Left ventricle myocardium inferior (tissue), 1 donor: ENCODE measurements at regions not wholly inside any gene's neighbourhood (a gene's known extent, or its start where the extent isn't known, plus 50 kb on each side); places are given as distances from the start of the nearest gene placed in this dataset.

Experiments
- DNase-seq: peaks from one replicate; pipeline ENCODE4 v3.0.0-alpha.2; 2020
- H3K27ac ChIP-seq: fragments of 200-600 bp; replicated peaks from 2 replicates; pipeline ENCODE4 v1.8.0; 2021
- H3K27me3 ChIP-seq: fragments of 200-600 bp; 2 replicates; pipeline ENCODE4 v1.8.0; 2021; ENCODE audit warnings: low read depth
- H3K36me3 ChIP-seq: fragments of 200-600 bp; 2 replicates; pipeline ENCODE4 v1.8.0; 2021
- H3K4me1 ChIP-seq: fragments of 200-600 bp; 2 replicates; pipeline ENCODE4 v1.8.0; 2021
- H3K4me3 ChIP-seq: fragments of 200-600 bp; 2 replicates; pipeline ENCODE4 v1.8.0; 2021; ENCODE audit warnings: mild to moderate bottlenecking, moderate library complexity
- H3K9me3 ChIP-seq: fragments of 200-600 bp; replicated peaks from 2 replicates; pipeline ENCODE4 v1.8.0; 2021
- CTCF ChIP-seq: fragments of 200-600 bp; IDR thresholded peaks from 2 replicates; pipeline ENCODE4 v1.8.0; 2021; ENCODE audit warnings: antibody characterized with exemption, mild to moderate bottlenecking, borderline replicate concordance
- intact Hi-C: fragments of 100-400 bp; cut with micrococcal nuclease; formaldehyde crosslinking; loops from one replicate; pipeline ENCODE4 v1.11.0; 2022
- donor health status: DM: no; HTN: yes; CAD: no; lungs with severe emphysema.

- Histone ChIP-seq H3K27ac (no peak overlapping the region), H3K4me1 (peaks cover 5% of the 10 kb centered on the region), H3K9me3 (no peaks in the 10 kb centered on the region), H3K36me3 (no peaks in the 10 kb centered on the region), H3K27me3 (no peaks in the 10 kb centered on the region), H3K4me3 (no peak overlapping the region)
- TF ChIP-seq CTCF, result no peak
- no peak for DNase-seq
- intact Hi-C loops, result no loop called here
Observed at GRCh38 chr5:171646102-171647042, 139.2 kb upstream of the SMIM23 start.

GRCh38 chr5:171647043-171647903 is 138.3 kb upstream of the SMIM23 start:
- H3K27ac ChIP-seq, result peak overlapping the region; percentile 72
- H3K4me3 ChIP-seq, result no peak overlapping the region
- intact Hi-C loops, result no loop called here
- H3K9me3 ChIP-seq, result no peaks in the 10 kb centered on the region
- DNase-seq, result no peak
- peaks cover 3% of the 10 kb centered on the region for H3K4me1 ChIP-seq
- no peaks in the 10 kb centered on the region for H3K27me3 ChIP-seq
- no peaks in the 10 kb centered on the region for H3K36me3 ChIP-seq
- no peak for TF ChIP-seq CTCF

GRCh38 chr5:171647904-171648260 is 137.7 kb upstream of the SMIM23 start:
- no peak for DNase-seq
- no peak for TF ChIP-seq CTCF
- H3K36me3 ChIP-seq, result no peaks in the 10 kb centered on the region
- intact Hi-C loops, result no loop called here
- H3K27ac ChIP-seq, result peak overlapping the region; percentile 72
- no peaks in the 10 kb centered on the region for H3K9me3 ChIP-seq
- H3K27me3 ChIP-seq, result no peaks in the 10 kb centered on the region
- peaks cover 3% of the 10 kb centered on the region for H3K4me1 ChIP-seq
- H3K4me3 ChIP-seq, result no peak overlapping the region

- DNase-seq, result no peak
- TF ChIP-seq CTCF, result no peak
- H3K4me1 ChIP-seq, result peaks cover 3% of the 10 kb centered on the region
- intact Hi-C loops, result no loop called here
- no peak overlapping the region for H3K4me3 ChIP-seq
- no peaks in the 10 kb centered on the region for H3K27me3 ChIP-seq
- H3K9me3 ChIP-seq, result no peaks in the 10 kb centered on the region
- H3K36me3 ChIP-seq, result no peaks in the 10 kb centered on the region
- H3K27ac ChIP-seq, result no peak overlapping the region
Observed at GRCh38 chr5:171648279-171649074, 137.1 kb upstream of the SMIM23 start.

GRCh38 chr5:171649075-171649401 is 136.6 kb upstream of the SMIM23 start:
- TF ChIP-seq CTCF, result no peak
- H3K9me3 ChIP-seq, result no peaks in the 10 kb centered on the region
- no peak for DNase-seq
- intact Hi-C loops, result no loop called here
- no peak overlapping the region for H3K4me3 ChIP-seq
- no peak overlapping the region for H3K27ac ChIP-seq
- H3K4me1 ChIP-seq, result peaks cover 3% of the 10 kb centered on the region
- no peaks in the 10 kb centered on the region for H3K27me3 ChIP-seq
- H3K36me3 ChIP-seq, result no peaks in the 10 kb centered on the region
